CD4-positive, alpha-beta T cell (primary cell): ENCODE measurements at regions not wholly inside any gene's neighbourhood (a gene's known extent, or its start where the extent isn't known, plus 50 kb on each side); places are given as distances from the start of the nearest gene placed in this dataset.

Experiments used
- ATAC-seq: fragments of 200-7000 bp; cut with Tn5 transposase; one replicate; pipeline ENCODE4 v1.10.0; 2022; ENCODE audit warnings: mild to moderate bottlenecking; ENCODE audit not compliant: poor library complexity
- CTCF ChIA-PET: fragments of 350-600 bp; sonication (Branson Sonifier 250); formaldehyde crosslinking; loops from one replicate; lab custom pipeline; 2021; ENCODE audit warnings: antibody characterized with exemption, inconsistent platforms; lab: Charles Lee
- POLR2A ChIA-PET: fragments of 350-600 bp; sonication (Branson Sonifier 250); formaldehyde crosslinking; loops from one replicate; lab custom pipeline; 2021; ENCODE audit warnings: antibody characterized with exemption, inconsistent platforms; lab: Charles Lee
- DNase-seq, 14 experiments: peaks; one replicate each; pipeline ENCODE4 v3.0.0-alpha.2; 2013 to 2020; ENCODE audit warnings: mixed read lengths in 2 of 14
- H3K27ac ChIP-seq, 2 donors: one replicate each; pipeline versions ENCODE4 v1.5.1 to v1.7.0; 2013; ENCODE audit warnings: low read length in 2 of 2, low read depth in 1 of 2, mild to moderate bottlenecking in 1 of 2
- H3K27me3 ChIP-seq, 2 experiments: 1 replicate in 1 of 2; 2 replicates in 1 of 2; pipeline versions ENCODE4 v1.6.1 to v1.7.0; 2013; ENCODE audit warnings: low read length in 2 of 2, control low read depth in 1 of 2, mild to moderate bottlenecking in 1 of 2, moderate library complexity in 1 of 2; ENCODE audit not compliant: insufficient read depth in 2 of 2, control insufficient read depth in 1 of 2
- H3K36me3 ChIP-seq: one replicate; pipeline ENCODE4 v1.6.1; 2013; ENCODE audit warnings: low read length, control low read depth; ENCODE audit not compliant: insufficient read depth
- H3K4me1 ChIP-seq: one replicate; pipeline ENCODE4 v1.6.1; 2013; ENCODE audit warnings: low read length, control low read depth; ENCODE audit not compliant: insufficient read depth
- H3K4me3 ChIP-seq: one replicate; pipeline ENCODE4 v1.5.1; 2013; ENCODE audit warnings: mild to moderate bottlenecking, low read length, moderate library complexity
- H3K9me3 ChIP-seq, 2 experiments: 1 replicate in 1 of 2; 2 replicates in 1 of 2; pipeline versions ENCODE4 v1.6.1 to v1.7.0; 2013; ENCODE audit warnings: low read length in 2 of 2, mild to moderate bottlenecking in 2 of 2, control low read depth in 1 of 2, moderate library complexity in 1 of 2; ENCODE audit not compliant: control insufficient read depth in 1 of 2, insufficient read depth in 1 of 2
- H3K27ac Mint-ChIP-seq: one replicate; pipeline ENCODE4 v1.8.0; 2020; ENCODE audit warnings: mixed read lengths
- H3K27me3 Mint-ChIP-seq: one replicate; pipeline ENCODE4 v1.8.0; 2021; ENCODE audit warnings: mixed read lengths
- H3K36me3 Mint-ChIP-seq: one replicate; pipeline ENCODE4 v1.8.0; 2021; ENCODE audit warnings: low read depth, mixed read lengths
- H3K4me1 Mint-ChIP-seq: one replicate; pipeline ENCODE4 v1.8.0; 2021; ENCODE audit warnings: low read depth, mixed read lengths
- H3K4me3 Mint-ChIP-seq: one replicate; pipeline ENCODE4 v1.8.0; 2020; ENCODE audit warnings: mild to moderate bottlenecking, mixed read lengths
- H3K9me3 Mint-ChIP-seq: one replicate; pipeline ENCODE4 v1.8.0; 2020; ENCODE audit warnings: mixed read lengths
- CTCF ChIP-seq: fragments of 200-600 bp; IDR thresholded peaks from one replicate; pipeline ENCODE4 v1.8.0; 2022; ENCODE audit warnings: antibody characterized with exemption, mild to moderate bottlenecking
- intact Hi-C, 2 experiments: fragments of 100-400 bp; cut with DNase I in 1 of 2; cut with micrococcal nuclease in 1 of 2; formaldehyde crosslinking; loops; one replicate each; pipeline versions ENCODE4 v1.15.1 to v1.9.0; 2023 to 2025; cut with DNase I, micrococcal nuclease

GRCh38 chr13:99907038-99907437 is 64.5 kb downstream of the ZIC5 start:
- Histone ChIP-seq H3K27ac (no peak overlapping the region), H3K4me3 (no peak overlapping the region), H3K27me3 (peaks cover 2 to 10% of the 10 kb centered on the region in 2 experiments), H3K4me1 (peaks cover 17% of the 10 kb centered on the region), H3K9me3 (no peaks in the 10 kb centered on the region), H3K36me3 (no peaks in the 10 kb centered on the region)
- ChIA-PET POLR2A (interaction anchor here (0.6 kb wide), 1 partner anchor 523 kb away, joined by 3 read pairs; no protein-coding TSS in a partner anchor), CTCF (no interaction called here)
- intact Hi-C loops: no loop called here
- DNase-seq (no peak), ATAC-seq (no peak)
- no peak for TF ChIP-seq CTCF
- H3K9me3 Mint-ChIP-seq: no peaks in the 10 kb centered on the region
- H3K4me3 Mint-ChIP-seq: no peak overlapping the region
- H3K27ac Mint-ChIP-seq: no peak overlapping the region
- H3K4me1 Mint-ChIP-seq: peaks cover 8% of the 10 kb centered on the region
- H3K36me3 Mint-ChIP-seq: no peaks in the 10 kb centered on the region
- peaks cover 67% of the 10 kb centered on the region for H3K27me3 Mint-ChIP-seq

- Histone ChIP-seq H3K4me1 (peaks cover 6% of the 10 kb centered on the region), H3K36me3 (no peaks in the 10 kb centered on the region), H3K27me3 (peaks cover 3 to 11% of the 10 kb centered on the region in 2 experiments), H3K4me3 (no peak overlapping the region), H3K27ac (no peak overlapping the region), H3K9me3 (no peaks in the 10 kb centered on the region)
- Mint-ChIP-seq H3K36me3 (no peaks in the 10 kb centered on the region), H3K4me3 (no peak overlapping the region), H3K4me1 (no peaks in the 10 kb centered on the region), H3K9me3 (no peaks in the 10 kb centered on the region), H3K27me3 (peaks cover 61% of the 10 kb centered on the region), H3K27ac (no peak overlapping the region)
- intact Hi-C loops: no loop called here
- POLR2A ChIA-PET: no interaction called here
- DNase-seq (no peak), ATAC-seq (no peak)
- CTCF ChIA-PET: interaction anchor here (0.6 kb wide), 1 partner anchor 298 kb away, joined by 3 read pairs; no protein-coding TSS in a partner anchor
- TF ChIP-seq CTCF: no peak
Measured at GRCh38 chr13:99905814-99906213, 65.8 kb downstream of the ZIC5 start.

GRCh38 chr13:99905224-99905623 is 66.3 kb downstream of the ZIC5 start:
- Mint-ChIP-seq H3K4me3 (no peak overlapping the region), H3K27me3 (peaks cover 65% of the 10 kb centered on the region), H3K36me3 (no peaks in the 10 kb centered on the region), H3K27ac (no peak overlapping the region), H3K4me1 (no peaks in the 10 kb centered on the region), H3K9me3 (no peaks in the 10 kb centered on the region)
- Histone ChIP-seq H3K9me3 (no peaks in the 10 kb centered on the region), H3K4me1 (peaks cover 6% of the 10 kb centered on the region), H3K4me3 (no peak overlapping the region), H3K27me3 (peaks cover 9 to 17% of the 10 kb centered on the region in 2 experiments), H3K36me3 (no peaks in the 10 kb centered on the region), H3K27ac (no peak overlapping the region)
- no peak for TF ChIP-seq CTCF
- ATAC-seq: no peak
- intact Hi-C loops: no loop called here
- no peak for DNase-seq
- POLR2A ChIA-PET: no interaction called here
- CTCF ChIA-PET: interaction anchor here (0.6 kb wide), 1 partner anchor 298 kb away, joined by 3 read pairs; no protein-coding TSS in a partner anchor
